OCI-LY7 (cell line): ENCODE measurements at regions not wholly inside any gene's neighbourhood (a gene's known extent, or its start where the extent isn't known, plus 50 kb on each side); places are given as distances from the start of the nearest gene placed in this dataset.

Experiments used
- BruUV-seq: library from RNA; stranded (reverse); fragments of 400-500 nt; replicated peaks from 2 replicates; lab custom pipeline; 2021; lab: Mats Ljungman, UMichigan
- CTCF ChIA-PET: fragments of 300-600 bp; sonication (Branson Sonifier 250); formaldehyde crosslinking; loops from one replicate; lab custom pipeline; 2022; ENCODE audit warnings: antibody characterized with exemption; ENCODE audit not compliant: unreplicated experiment; lab: Charles Lee
- POLR2A ChIA-PET: fragments of 300-600 bp; sonication (Branson Sonifier 250); formaldehyde crosslinking; loops from one replicate; lab custom pipeline; 2022; ENCODE audit warnings: antibody characterized with exemption; lab: Charles Lee
- DNase-seq: peaks from one replicate; pipeline ENCODE4 v3.0.0-alpha.2; 2015; ENCODE audit warnings: low spot score
- H2AFZ ChIP-seq: fragments of 200-600 bp; sonication (generic), shearing (Covaris generic); 2 replicates; pipeline ENCODE4 v1.6.1; 2014; ENCODE audit warnings: mild to moderate bottlenecking, antibody characterized with exemption, low read length, moderate library complexity
- H3K27ac ChIP-seq: fragments of 200-600 bp; sonication (generic); 2 replicates; pipeline ENCODE4 v1.5.1; 2014; ENCODE audit warnings: mixed run types, low read depth, mild to moderate bottlenecking, moderate library complexity, low read length, inconsistent platforms; ENCODE audit not compliant: poor library complexity, severe bottlenecking
- H3K36me3 ChIP-seq: fragments of 200-600 bp; sonication (generic); 2 replicates; pipeline ENCODE4 v1.6.1; 2014; ENCODE audit warnings: mild to moderate bottlenecking, antibody characterized with exemption, low read length, moderate library complexity, mixed read lengths; ENCODE audit not compliant: insufficient read depth
- H3K4me1 ChIP-seq: fragments of 200-600 bp; sonication (generic); 2 replicates; pipeline ENCODE4 v1.5.1; 2014; ENCODE audit warnings: mild to moderate bottlenecking, low read length; ENCODE audit not compliant: insufficient read depth, poor library complexity, severe bottlenecking
- H3K4me2 ChIP-seq: fragments of 200-600 bp; sonication (generic); 2 replicates; pipeline ENCODE4 v1.6.1; 2014; ENCODE audit warnings: mild to moderate bottlenecking, low read length
- H3K4me3 ChIP-seq: fragments of 200-600 bp; sonication (generic); 2 replicates; pipeline ENCODE4 v1.5.1; 2014; ENCODE audit warnings: mild to moderate bottlenecking, low read depth, low read length; ENCODE audit not compliant: poor library complexity, severe bottlenecking
- H3K79me2 ChIP-seq: fragments of 200-600 bp; sonication (generic); 2 replicates; pipeline ENCODE4 v1.6.1; 2016; ENCODE audit warnings: low read depth, mild to moderate bottlenecking, low read length, moderate library complexity, mixed read lengths; ENCODE audit not compliant: insufficient read depth
- H3K9me2 ChIP-seq: fragments of 200-600 bp; sonication (generic); 2 replicates; pipeline ENCODE4 v1.6.1; 2016; ENCODE audit warnings: mild to moderate bottlenecking, low read length, mixed read lengths; ENCODE audit not compliant: insufficient read depth
- H3K9me3 ChIP-seq: fragments of 200-600 bp; sonication (generic); 2 replicates; pipeline ENCODE4 v1.6.1; 2014; ENCODE audit warnings: mild to moderate bottlenecking, mixed run types, low read length, mixed read lengths
- H4K20me1 ChIP-seq: fragments of 200-600 bp; sonication (generic); 2 replicates; pipeline ENCODE4 v1.6.1; 2014; ENCODE audit warnings: mild to moderate bottlenecking, antibody characterized with exemption, low read length, moderate library complexity, mixed read lengths; ENCODE audit not compliant: insufficient read depth
- EZH2phosphoT487 ChIP-seq: fragments of 200-600 bp; sonication (generic); IDR thresholded peaks from 2 replicates; pipeline ENCODE4 v1.6.1; 2018; ENCODE audit warnings: low read depth, borderline replicate concordance, mild to moderate bottlenecking, mixed run types, antibody characterized with exemption, low read length, moderate library complexity, mixed read lengths
- intact Hi-C: fragments of 100-400 bp; cut with micrococcal nuclease; formaldehyde crosslinking; loops from one replicate; pipeline ENCODE4 v1.10.0; 2022; ENCODE audit not compliant: unreplicated experiment
- TF ChIP-seq, protein P1 (sequence below): fragments of 200-600 bp; sonication (generic); conservative IDR thresholded peaks from 2 replicates; pipeline ENCODE4 v1.5.1; 2014; ENCODE audit warnings: mild to moderate bottlenecking, antibody characterized with exemption, low read length, moderate library complexity, mixed read lengths

DNA sequence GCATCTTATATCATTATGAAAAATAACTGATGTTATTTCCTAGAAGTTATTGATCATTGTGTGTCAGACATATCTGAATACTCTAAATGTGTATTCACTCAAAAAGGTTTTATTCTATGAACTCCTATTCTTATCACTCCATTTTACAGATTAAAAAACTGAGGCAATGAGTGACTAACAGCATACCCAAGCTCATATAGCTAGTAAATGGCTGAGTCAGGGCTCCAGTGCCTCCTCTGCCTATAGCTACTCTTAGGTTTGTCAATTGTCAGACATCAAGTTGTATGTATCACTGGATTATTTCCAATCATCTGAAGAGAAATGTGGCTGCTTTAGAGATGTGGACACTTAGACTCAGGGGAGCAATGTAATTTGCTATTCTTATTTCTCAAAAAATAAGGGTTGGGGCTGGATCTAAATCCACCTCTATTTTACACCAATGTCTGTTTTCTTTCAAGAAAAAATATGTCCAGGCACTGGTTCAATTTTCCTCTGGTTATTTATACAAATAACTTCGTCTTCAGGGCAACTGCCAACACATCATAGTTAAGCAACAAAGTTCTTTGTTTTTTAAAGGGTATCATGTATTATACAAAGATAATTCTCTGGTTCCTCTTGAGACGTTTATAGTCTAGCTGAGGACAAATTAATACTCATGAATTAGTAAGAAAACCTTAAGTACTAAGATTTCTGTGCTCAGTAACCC is 328.9 kb upstream of the MAF start:
- ChIA-PET CTCF (no interaction called here), POLR2A (no interaction called here)
- TF ChIP-seq EZH2phosphoT487, result no peak
- TF ChIP-seq, protein P1, sequence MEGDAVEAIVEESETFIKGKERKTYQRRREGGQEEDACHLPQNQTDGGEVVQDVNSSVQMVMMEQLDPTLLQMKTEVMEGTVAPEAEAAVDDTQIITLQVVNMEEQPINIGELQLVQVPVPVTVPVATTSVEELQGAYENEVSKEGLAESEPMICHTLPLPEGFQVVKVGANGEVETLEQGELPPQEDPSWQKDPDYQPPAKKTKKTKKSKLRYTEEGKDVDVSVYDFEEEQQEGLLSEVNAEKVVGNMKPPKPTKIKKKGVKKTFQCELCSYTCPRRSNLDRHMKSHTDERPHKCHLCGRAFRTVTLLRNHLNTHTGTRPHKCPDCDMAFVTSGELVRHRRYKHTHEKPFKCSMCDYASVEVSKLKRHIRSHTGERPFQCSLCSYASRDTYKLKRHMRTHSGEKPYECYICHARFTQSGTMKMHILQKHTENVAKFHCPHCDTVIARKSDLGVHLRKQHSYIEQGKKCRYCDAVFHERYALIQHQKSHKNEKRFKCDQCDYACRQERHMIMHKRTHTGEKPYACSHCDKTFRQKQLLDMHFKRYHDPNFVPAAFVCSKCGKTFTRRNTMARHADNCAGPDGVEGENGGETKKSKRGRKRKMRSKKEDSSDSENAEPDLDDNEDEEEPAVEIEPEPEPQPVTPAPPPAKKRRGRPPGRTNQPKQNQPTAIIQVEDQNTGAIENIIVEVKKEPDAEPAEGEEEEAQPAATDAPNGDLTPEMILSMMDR, result no peak
- Histone ChIP-seq H3K27ac (no peak overlapping the region), H2AFZ (no peak overlapping the region), H3K79me2 (no peaks in the 10 kb centered on the region), H3K4me3 (no peak overlapping the region), H3K9me3 (no peaks in the 10 kb centered on the region), H3K4me2 (no peak overlapping the region), H4K20me1 (no peaks in the 10 kb centered on the region), H3K36me3 (no peaks in the 10 kb centered on the region), H3K4me1 (no peaks in the 10 kb centered on the region), H3K9me2 (no peaks in the 10 kb centered on the region)
- BruUV-seq, result no TSS peak
- DNase-seq, result no peak
- intact Hi-C loops, result no loop called here

DNA sequence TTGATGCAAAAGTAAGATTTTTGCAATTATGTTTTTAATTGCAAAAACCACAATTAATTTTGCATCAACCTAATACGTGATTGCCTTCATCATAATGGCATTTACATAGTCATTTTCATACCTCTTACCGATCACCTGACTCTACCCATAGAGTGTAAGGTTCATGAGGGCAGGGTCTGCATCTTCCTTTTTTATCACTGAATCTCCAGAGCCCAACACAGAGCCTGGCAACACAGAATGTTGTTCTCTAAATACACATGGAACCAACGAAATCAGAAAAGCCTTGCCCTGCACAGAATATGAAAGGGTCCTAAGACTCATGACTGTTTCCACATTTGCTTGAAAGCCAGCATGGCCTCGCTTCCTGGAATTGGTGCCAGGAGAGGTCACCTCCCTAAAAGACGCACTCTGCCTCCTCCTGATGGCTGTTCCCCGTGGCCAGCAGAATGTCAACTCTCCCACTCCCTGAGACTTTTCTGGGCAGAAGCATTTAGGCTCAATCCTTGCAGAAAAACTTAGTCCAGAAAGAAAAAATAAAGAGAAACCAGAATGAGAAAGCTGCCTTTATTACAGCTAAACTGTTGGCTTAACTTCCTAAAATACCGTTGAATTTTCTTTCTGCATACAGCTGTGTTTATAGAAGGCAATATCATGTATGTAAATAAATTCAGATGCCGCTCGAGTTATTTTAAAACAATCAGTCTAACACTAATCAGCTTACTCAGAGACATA is 327.8 kb upstream of the MAF start:
- ChIA-PET CTCF (no interaction called here), POLR2A (no interaction called here)
- Histone ChIP-seq H3K27ac (no peak overlapping the region), H2AFZ (no peak overlapping the region), H3K79me2 (no peaks in the 10 kb centered on the region), H4K20me1 (no peaks in the 10 kb centered on the region), H3K4me2 (no peak overlapping the region), H3K36me3 (no peaks in the 10 kb centered on the region), H3K4me3 (no peak overlapping the region), H3K9me2 (no peaks in the 10 kb centered on the region), H3K4me1 (no peaks in the 10 kb centered on the region), H3K9me3 (no peaks in the 10 kb centered on the region)
- BruUV-seq, result no TSS peak
- intact Hi-C loops, result no loop called here
- no peak for DNase-seq
- no peak for TF ChIP-seq EZH2phosphoT487
- TF ChIP-seq, protein P1, result no peak
